ENCODE measurements at regions not wholly inside any gene's neighbourhood (a gene's known extent, or its start where the extent isn't known, plus 50 kb on each side); places are given as distances from the start of the nearest gene placed in this dataset.

GRCh38 chr3:102529452-102529851 is 94.6 kb downstream of the ZPLD1 start:
- no peak for DNase-seq

- DNase-seq, result no peak
Observed at GRCh38 chr3:102530415-102531181, 95.8 kb downstream of the ZPLD1 start.

DNA sequence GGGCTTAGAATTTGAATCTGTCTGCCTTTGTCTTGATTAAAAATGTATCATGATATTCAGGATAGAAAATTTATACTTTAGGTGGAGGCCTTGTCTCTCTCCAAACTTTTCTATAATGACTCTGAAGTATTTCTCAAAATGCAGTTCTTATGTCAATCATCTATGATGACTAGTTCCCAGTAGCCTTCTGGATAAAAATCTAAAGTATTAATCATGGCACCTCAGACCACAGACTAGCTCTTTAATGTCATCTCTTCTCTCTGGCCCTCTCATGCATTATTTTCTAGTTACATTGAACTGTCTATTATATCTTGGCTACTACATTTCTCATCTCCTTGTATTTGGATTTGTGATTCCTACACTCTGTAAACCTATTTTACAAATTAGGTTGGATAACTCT is 96.9 kb downstream of the ZPLD1 start:
- no peak for DNase-seq

- DNase-seq, result no peak
Observed at GRCh38 chr3:102532901-102533300, 98.1 kb downstream of the ZPLD1 start.

DNA sequence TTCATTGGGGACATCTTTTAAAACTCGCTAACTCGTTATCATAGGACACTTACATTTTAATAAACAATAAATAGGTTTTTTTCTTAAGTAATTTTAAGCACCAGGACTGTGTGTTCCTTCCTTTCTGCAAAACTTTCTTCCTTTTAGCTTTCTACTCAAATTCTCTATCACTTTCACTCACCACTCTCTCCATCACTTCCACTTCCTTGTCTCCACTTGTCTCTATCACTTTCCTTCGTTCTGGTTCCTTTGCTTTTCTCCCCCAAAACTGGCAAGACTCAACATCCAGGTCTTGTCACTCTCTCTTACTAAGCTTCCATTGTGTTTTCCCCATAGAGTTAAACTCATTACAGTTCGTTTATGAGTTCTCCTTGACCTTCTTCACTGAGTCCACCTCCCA is 99.0 kb downstream of the ZPLD1 start:
- no peak for DNase-seq

DNA sequence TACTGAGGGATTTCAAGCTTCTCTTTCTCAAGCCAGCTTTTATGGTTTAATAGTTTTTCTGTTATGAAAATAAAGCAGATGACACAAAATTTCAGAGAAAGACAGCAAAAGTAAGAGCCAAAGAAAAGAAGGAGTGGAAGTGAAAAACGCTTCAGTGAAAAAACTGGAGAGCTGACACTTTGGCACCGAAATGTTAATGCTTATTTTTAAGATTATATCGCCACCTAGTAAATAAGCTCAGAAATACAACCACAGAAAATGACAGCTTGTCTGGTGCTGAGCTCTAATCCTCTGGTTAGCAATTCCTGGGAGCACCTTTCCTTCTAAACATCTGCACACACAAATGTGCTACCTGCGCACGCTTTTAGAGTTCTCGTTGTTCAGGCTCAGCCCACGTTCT is 101.6 kb downstream of the ZPLD1 start:
- peak; percentile 43 for DNase-seq

DNA sequence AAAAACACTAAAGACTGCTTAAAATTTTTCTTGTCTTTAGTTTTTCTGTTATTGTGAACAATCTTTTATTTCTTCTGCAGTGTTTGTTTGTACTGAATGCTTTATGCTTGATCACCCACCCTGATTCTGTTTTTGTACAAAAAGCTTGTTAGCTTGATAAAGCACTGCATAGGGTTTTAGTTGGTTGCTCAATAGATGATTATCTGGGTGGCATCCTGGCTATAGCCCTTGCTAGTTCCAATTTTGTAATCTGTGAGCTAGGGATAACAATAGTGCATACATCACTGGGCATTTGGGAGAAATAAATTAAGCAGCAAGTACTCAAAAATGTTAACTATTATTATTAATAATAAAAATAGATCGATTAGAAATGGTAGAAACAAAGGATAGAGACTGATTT is 102.3 kb downstream of the ZPLD1 start:
- DNase-seq, result no peak

GRCh38 chr3:102544741-102545140 is 109.9 kb downstream of the ZPLD1 start:
- DNase-seq, result no peak

- no peak for DNase-seq
Observed at GRCh38 chr3:102545276-102545675, 110.5 kb downstream of the ZPLD1 start.

- no peak for DNase-seq
Observed at GRCh38 chr3:102553876-102554275, 119.1 kb downstream of the ZPLD1 start.

DNA sequence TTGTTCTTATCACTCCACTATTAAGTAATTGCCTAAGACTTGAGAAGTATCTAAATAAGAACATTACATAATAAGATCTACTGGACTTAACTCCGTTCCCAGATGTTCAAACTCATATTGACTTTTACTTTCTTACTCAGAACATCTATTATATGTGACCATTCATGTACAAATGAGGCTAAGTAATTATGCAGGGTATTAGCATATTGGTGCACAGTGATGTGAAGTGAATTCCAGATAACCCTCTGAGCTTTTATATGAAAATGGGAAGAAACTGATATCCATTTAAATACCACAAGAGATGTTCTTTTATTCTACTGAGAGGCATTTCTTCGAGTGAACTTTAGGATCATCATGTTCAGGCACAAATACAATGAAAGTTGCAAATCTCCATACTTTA is 135.7 kb downstream of the ZPLD1 start:
- no peak for DNase-seq

GRCh38 chr3:102571006-102571405 is 136.2 kb downstream of the ZPLD1 start:
- DNase-seq, result no peak

GRCh38 chr3:102571720-102572384 is 137.0 kb downstream of the ZPLD1 start:
- DNase-seq, result no peak

DNA sequence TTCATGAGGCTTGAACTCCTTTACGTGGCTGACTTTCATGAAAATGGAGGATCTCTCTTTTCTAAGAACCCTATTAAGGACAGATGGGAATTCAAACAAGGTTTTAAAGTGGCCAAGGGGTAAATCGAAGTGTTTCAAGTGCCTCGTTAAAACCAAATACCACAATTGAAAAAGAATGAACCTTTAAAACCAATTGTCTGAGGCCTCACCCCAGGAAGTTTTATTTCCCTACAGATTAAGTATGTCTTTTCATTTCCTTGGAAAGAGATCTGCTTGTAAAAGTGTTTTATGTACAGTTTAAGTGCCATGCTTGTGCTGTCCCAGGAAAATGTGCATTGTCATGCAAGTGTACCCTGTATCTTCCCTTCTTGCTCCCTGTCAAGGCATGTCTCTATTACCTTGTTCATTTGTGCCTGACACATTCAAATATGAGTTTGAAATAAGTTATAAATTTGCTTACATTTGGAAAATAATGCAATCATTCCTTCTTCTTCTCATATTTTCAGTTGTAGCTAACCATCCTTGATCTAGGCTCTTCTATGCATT is 138.7 kb downstream of the ZPLD1 start:
- DNase-seq, result no peak

- no peak for DNase-seq
Observed at GRCh38 chr3:102574355-102574754, 139.5 kb downstream of the ZPLD1 start.

- no peak for DNase-seq
Observed at GRCh38 chr3:102576651-102577050, 141.8 kb downstream of the ZPLD1 start.

DNA sequence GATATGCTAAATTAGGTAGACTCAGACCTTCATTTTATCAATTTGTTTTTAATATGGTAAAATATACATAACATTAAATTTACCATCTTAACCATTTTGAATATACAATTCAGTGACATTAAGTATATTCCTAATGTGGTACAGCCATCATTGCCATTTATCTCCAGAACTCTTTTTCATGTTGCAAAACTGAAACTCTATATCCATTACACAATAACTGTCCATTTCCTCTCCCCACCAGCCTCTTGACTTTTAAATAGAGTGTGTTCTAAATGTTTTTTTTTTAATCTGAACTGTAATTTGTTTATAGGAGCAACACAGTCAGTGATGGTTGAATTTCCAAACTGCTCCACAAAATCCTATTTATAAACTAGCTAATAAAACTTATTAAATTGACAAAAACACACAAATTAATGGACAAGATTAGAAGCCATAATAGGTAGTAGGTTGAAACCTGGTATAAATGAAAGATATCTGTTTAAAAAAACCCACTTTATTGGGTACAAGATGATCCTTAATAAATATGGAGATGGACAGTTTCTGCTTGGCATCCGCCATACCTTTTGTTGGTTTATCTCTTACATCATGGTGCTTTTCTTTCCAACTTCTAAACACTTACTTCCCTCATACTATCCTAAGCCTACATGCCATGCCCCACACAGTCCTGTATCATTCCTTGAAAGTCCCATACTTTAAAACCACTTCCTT is 142.4 kb downstream of the ZPLD1 start:
- DNase-seq, result no peak

GRCh38 chr3:102580760-102581159 is 145.9 kb downstream of the ZPLD1 start:
- no peak for DNase-seq

DNA sequence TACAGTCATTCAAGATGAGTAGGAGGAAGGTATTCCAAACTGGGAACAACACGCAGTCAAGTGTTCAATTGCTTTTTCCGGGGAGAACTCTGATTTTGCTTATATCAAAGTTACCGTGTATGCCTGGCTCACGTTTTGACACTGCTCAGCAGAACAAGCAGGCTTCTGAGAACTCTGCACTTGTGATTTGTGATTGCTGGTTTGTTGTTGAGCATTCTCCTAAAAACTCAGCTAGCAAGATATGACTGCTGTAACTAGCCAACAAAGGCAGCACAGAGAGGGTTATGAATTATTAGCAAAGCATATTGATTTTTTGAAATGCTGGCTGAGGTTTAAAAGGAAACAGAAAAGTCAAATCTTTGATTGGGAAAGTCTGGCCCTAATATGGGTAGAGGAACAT is 151.7 kb downstream of the ZPLD1 start:
- DNase-seq, result no peak

GRCh38 chr3:102593812-102594602 is 159.2 kb downstream of the ZPLD1 start:
- no peak for DNase-seq

- no peak for DNase-seq
Observed at GRCh38 chr3:102595057-102595456, 160.2 kb downstream of the ZPLD1 start.
